Amygdala (tissue), 56 donors: ENCODE measurements at regions not wholly inside any gene's neighbourhood (a gene's known extent, or its start where the extent isn't known, plus 50 kb on each side); places are given as distances from the start of the nearest gene placed in this dataset.
"Not testable (repeated sequence)": the region's sequence is repeated elsewhere in the genome, so short reads cannot be mapped to it uniquely, and the experiment has no call there.

Source experiments
- DNase-seq, 56 donors: peaks; one replicate each; lab custom pipeline; 2025; lab: John Stamatoyannopoulos, UW

DNA sequence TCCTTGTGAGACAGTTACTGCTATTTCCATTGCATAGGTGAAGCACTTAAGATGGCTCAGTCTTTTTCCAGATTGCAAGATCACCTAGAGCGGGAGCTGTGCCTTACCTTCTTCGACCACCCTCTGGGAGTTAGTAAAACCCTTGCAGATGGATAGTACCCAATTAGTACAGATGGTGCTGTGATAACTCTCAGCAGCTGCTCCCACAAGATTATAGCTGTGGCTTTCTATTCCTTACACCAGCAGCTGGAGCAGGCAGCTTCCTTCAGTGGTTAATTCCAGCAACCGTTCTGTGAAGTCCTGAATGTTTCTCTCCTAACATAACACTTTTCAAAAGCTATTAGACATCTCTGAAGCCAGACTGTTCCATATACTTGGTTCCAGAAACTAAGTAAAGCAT, 796.8 kb downstream of the XPNPEP1 start:
- no peak for DNase-seq

DNA sequence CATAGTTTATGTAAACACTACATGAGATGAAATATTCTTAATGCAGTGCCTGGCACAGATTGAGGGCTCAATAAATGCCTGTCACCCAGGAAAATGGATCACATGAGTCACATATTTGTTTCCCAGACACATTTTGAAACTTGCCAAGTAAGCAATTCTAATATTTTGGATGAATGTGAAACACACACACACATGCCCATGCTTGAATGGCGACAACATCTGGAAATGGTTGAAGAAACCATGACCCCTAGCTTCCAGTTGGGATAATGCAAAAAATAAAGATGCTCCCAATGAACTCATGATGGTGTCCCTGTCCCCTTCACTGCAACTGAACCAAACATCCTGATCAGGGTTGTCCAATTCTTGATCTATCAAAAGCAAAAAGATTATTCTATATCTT, 797.3 kb downstream of the XPNPEP1 start:
- DNase-seq, result no peak

DNA sequence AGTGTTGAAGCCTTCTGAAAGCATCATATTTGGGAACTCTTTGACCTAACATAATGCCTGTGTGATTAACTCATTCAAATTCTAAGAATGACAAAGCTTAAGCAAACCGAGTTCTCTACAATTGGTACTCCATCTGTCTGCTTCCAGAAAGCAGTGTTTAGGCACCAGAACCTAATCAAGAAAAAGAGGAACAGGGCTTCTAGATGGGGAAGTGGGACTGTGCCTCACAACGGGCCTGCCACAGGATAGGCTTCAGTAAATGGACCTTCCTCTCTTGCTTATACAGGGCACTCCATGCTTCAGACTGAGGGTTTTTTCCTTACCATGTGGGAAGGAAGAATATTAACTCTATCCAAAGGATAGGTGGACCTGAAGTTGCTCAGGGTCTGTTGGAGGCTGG, 808.1 kb downstream of the XPNPEP1 start:
- no peak for DNase-seq

DNA sequence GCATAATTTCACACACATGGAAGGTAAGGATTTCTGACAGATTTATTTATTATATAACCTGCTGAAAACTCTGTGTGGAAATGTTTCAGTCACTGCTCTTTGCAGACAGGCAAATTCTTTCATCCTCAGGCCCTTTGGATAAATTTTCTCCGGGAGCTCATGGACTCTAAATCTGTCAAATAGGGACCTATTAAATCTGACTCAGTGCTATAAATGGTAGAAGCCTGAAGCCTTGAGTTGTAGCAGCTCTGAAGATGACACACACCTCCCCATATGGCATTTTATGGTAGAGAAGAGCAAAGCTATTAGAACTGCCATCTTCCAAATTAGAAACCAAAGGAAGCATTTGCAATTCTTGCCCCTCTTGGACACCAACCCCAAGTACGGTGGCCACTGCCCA, 808.7 kb downstream of the XPNPEP1 start:
- no peak for DNase-seq

DNA sequence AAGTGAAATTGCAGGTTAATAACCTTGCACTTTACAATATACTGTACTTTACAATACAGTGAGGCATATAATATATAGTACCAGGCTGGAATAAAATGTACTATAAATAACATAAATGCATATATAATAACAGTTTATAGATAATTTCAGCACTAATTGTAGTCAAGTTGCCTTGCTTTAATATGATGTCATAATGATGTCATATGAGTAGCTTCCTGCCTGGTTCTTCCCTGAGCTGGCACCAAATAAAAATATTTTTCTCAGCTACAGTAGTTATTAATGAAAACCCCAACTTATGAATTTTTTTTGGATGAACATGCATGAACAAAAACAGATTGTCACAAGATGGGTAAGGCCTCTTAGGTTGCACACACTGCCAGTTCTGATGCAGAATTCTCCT, 816.7 kb downstream of the XPNPEP1 start:
- DNase-seq, result no peak

DNA sequence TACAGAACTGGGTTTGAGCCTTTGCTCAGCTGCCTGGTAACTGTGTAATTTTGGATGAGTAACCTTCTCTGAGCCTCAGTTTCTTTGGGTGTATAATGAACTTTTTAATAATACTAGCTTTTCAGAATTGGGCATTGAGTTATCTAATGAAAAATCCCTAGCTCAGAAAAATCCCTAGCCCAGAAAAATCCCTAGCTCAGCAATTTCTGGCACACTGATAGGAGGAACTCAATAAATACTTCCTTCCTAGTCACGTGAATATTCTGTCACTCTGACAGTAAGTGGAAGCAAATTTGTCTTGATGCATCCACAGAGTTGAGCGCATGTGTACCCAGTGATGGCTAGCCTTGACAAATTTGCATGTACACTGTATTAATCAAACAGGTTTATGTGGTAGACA, 817.6 kb downstream of the XPNPEP1 start:
- no peak for DNase-seq

DNA sequence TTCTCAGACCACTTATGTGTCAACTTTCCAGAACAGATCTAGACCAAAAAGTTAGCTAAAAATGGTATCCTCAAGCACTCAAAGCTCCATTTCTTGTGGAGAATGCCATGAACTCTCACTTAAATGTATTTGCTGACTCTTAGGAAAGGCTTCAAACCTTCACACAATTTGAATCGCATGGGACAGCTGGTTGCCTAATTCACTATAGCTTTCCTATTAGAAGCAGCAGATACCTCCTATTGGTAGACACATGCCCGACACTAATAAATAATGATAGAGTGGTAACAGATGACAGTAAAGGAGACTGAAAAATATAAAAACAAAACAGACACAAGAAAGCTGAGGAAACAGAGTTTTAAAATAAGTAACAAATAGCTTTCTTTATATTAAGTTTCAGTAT, 818.5 kb downstream of the XPNPEP1 start:
- no peak for DNase-seq

DNA sequence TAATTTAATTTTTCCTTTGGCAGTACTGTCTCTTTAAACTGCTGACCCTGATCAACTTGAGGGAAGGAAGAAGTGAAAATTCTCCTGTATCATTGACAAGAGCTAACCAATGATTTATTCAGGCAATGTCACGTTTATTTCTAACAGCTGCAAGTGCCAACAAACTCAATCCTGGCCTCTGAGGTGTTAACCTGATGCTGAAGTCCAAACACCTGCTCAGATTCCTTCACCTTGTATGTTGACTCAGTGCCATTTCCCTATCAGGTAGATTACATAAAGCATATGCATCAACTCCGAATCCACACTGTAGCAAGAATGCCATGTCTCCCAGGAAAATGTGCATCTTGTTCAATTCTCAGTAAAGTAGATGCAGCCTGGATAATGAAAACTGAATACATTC, 820.0 kb downstream of the XPNPEP1 start:
- no peak for DNase-seq

DNA sequence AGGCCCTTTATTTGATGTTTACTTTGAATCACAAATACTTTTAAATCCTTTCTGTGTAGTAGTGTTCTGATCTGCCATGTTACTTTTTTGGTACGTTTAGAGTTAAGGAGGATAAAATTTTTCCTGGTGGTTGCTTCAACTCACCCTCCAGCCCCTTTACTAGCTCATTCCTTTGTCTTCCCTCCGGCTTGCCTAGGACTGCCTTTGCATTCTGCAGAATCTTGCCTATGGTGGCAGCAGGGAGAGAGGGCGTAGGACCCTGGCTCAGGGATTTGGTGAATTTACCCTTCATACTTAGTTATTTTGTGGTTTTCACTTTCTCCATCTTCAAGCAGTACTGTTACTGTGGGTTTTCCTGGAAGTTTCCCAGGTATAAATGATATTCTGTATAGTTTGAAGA, 833.5 kb downstream of the XPNPEP1 start:
- no peak for DNase-seq

DNA sequence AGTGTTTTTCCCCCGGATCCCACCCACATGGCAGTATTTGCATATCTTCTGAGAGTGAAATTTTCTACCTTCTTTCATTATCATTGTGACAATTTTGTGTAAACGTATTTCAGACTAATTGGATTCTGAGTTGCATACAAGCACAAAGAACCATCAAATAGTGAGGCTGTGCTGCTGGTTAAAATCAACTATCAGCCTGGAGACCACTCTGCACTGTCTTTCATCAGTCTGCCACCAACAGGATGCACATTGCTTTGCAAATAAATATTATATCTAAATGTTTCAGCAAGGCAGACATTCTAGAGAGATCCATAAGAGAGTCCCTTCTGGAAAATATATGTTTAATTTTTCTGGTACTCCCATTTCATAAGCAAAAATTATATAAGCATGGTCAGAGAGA, 851.8 kb downstream of the XPNPEP1 start:
- DNase-seq, result no peak

DNA sequence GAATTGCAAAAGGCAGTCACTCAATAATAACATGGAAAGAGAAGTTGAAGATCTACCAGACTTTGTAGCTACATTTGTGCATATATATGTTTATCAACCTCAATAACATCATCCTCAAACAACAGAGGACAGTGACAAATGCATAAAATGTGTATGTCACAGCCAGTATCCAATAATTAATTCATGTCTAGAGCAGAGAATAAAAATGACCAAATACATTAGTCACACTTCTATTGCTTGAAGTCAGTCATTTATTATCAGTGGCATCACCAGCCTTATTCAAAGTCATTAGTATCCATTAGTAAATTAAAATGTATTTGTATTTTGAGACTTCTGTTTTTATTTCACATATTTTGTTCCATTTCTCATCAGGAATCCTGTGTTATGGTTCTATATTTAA, 852.8 kb downstream of the XPNPEP1 start:
- no peak for DNase-seq

DNA sequence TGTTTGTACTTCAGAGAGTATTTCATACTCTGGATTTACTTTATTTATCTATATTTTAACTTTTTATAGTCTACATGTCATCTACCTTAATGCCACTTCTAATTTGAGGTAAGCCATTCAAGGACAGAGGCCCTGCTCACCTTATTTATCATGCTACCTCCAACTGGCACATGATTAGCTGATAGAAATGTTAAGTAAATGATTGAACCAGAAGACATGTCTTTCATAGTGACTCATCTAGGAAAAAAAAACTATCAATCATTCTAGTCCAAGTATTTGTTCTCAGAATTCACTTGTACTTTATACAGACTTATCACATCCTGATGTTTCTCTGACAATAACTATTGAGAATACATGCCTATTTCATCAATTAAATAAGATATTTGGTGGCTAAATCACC, 856.3 kb downstream of the XPNPEP1 start:
- no peak for DNase-seq

DNA sequence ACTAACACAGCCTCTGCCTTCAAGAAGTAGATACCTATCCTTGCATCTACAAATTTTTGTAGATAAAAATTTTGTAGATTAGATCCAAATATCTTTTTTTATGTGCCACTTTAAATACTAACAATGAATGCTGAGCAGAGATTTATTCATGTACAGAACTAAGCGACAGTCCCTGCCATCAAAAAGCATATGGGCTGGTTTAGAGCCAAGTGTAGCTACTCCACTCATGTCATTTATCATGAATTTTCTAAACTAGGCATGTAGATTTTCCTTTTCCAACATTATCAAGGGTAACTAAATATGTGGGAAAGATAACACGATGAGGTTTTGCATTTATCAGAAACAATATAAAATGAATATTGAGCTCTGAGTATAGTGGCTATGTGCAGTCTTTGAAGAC, 857.5 kb downstream of the XPNPEP1 start:
- no peak for DNase-seq

DNA sequence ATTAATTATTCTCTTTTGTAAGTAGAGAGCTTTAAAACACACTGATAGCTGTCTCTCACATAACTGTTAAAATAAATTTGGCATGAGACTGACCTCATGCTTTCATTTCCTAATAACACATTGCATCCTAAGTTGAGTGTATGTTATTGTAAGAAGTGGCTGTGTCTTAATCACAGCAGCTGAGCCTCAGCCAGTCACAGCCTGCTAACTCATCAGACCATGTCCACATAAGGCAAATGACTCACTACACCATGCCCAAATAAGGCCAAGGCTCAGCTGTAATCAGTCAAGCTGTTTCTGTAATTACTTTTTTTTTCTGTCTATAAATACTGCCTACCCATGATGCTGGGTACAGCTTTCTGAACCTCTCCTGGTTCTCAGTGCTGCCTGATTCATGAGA, 860.9 kb downstream of the XPNPEP1 start:
- DNase-seq, result no peak

DNA sequence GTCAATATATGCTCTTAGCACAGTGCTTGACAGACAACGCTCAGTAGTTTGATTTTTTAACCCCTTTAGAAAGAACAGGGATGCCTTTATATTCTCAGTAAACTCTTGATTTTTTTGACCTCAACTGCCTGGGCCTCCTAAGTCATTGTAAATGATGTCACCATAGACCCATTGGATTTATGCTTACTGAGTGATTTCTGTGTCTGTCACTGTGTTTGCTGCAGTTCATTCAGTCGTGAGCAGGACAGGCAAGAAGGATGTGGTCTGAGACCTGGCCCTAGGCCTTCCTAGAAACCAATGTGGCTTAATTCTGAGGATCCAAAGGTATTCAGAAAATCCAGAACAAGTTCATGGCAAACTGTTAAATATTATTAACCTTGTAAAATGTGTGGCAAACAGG, 868.1 kb downstream of the XPNPEP1 start:
- no peak for DNase-seq

DNA sequence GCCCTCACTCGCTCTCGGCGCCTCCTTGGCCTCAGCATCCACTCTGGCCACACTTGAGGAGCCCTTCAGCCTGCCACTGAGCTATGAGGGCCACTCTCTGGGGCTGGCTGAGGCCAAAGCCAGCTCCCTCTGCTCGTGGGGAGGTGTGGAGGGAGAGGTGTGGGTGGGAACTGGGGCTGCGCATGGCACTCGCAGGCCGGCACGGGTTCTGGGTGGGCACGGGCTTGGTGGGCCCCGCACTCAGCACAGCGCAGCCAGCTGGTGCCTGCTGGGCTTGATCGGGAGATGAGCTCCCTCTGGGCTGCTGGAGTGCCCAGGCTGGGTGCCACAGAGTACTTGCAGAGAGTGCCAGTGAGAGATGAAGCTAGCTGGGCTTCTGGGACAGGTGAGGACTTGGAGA, 875.5 kb downstream of the XPNPEP1 start:
- DNase-seq, result no peak

DNA sequence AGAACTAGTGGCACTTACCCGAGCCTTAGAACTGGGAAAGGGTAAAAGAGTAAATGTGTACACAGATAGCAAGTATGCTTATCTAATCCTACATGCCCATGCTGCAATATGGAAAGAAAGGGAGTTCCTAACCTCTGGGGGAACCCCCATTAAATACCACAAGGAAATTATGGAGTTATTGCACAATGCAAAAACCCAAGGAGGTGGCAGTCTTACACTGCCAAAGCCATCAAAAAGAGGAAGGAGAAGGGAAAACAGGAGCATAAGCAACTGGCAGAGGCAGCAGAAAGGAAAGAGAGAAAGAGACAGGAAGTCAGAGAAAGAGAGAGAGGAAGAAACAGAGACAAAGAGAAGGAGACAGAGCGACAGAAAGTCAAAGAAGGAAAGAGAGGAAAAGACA, 876.9 kb downstream of the XPNPEP1 start:
- not testable (repeated sequence) for DNase-seq

DNA sequence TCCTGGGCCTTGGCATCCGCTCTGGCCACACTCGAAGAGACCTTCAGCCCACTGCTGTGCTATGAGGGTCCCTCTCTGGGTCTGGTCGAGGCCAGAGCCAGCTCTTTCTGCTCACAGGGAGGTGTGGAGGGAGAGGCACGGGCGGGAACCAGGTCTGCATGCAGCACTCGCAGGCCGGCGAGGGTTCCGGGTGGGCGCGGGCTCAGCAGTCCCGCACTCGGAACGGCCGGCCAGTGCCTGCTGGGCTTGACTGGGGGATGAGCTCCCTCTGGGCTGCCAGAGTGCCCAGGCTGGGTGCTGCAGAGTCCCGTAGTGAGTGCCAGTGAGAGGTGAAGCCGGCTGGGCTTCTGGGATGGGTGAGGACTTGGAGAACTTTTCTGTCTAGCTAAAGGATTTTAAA, 882.7 kb downstream of the XPNPEP1 start:
- no peak for DNase-seq

DNA sequence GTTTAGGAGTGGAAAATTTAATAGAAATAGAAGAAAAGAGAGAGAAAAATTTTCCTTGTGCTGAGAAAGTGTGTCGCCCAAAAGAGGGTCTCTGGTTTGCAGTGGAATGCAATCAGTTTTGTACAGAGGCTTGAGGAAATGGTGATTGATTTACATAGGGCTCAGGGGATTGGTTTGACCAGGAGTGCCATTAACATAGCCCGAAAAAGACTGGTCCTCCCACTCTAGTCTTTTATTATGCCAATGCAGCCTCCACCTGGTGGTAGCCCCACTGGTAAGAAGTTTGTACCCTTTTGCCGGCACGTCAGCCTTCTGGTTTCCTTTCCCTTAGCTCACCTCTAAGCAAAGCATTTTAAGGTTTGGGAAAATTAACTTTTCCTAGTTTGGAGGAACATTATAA, 885.3 kb downstream of the XPNPEP1 start:
- no peak for DNase-seq

DNA sequence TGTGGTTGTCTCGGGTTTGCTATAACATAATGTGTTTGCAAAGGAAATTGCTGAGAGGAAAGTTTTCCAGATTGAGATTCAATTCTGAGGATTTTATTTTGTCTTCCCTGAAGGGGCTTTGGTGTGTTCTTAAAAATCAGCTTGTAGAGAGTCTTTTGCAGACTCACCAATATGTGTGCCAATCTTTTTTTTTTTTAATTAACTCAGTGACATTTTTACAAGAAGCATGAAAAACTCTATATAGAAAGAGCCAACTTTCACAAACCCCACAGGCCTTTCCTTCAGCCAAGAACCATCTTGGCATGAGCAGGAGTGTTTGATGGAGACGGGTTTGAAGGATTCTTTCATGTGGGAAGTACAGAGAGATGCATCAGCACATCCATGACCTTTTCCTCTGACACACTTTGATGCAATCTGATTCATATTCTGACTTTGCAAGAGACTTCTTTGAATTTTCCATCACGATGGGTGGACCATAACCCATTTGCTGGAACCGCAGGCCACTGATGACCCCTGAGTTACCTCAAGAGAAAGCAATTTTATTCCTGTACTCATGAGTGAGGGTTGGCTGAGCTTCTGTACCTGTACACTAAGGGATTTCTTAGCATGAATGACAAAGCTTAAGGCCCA, 892.6 kb downstream of the XPNPEP1 start:
- DNase-seq, result no peak

DNA sequence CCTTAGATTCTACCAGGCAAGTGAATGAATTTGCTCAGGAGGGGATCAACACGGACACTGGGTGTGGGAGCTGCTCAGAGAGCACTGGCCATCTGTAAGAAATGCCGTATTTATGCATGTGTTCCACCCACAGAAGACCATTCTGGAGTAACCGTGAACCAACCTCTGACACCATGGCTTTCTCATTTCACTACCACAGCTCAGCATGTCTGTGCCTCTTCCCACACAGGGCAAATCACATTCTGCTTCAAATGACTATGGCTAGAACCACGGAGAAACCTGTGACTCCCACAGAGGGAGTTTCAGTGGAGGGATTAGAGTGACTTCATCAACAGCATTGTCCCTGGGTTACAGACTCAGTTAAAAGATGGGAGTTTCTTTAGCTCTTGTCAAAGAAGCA, 893.4 kb downstream of the XPNPEP1 start:
- DNase-seq, result no peak

DNA sequence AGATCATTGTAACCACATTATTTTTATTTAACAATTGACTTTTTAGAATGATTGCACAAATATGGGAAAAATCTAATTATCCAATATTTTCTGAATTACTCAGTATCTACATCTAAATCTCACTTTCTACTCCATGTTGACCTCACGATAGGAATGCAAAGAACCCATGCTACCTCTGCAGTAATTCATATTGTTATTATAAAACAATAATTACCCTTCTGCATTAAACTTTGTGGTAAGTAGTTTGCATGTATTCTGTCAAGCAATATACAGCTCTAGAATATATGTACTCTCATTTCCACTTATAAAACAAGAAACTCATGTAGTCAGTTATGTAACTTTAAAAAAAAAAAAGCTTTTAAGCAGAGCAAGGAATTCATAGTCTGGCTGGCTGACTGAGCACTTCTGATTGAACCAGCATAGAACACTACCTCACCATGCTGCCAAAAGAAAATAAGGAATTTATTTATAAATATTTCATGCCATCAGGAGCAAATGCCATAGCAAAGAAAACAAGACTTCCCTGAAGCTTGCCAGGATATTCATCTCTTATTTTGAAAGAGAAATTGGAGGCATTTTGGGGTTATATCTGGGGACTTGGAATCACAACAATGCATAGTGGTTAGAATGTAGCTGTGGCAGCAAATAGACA, 895.7 kb downstream of the XPNPEP1 start:
- DNase-seq, result no peak

DNA sequence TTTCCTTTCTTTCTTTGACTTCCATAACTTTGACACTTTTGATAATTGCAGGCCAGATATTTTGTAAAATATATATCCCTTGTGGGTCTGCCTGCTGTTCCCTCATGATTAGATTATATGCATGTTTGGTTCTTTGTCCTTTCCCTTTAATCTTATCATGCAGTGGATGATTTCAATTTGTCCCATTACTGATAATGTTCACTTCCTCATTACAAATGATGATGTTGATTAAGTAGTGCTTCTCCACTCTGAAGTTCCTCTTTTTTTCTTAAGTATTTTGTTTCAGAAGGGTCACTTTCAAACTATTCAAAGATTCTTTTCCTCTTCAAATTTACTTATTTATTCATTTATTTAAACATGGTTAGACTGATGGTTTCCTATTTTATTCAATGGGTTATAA, 898.1 kb downstream of the XPNPEP1 start:
- DNase-seq, result no peak
